NT2/D1 (cell line): ENCODE measurements at regions not wholly inside any gene's neighbourhood (a gene's known extent, or its start where the extent isn't known, plus 50 kb on each side); places are given as distances from the start of the nearest gene placed in this dataset.

Experiments
- SUZ12 ChIP-seq: IDR thresholded peaks from 2 replicates; pipeline ENCODE4 v1.6.1; 2011; ENCODE audit not compliant: insufficient read length, insufficient read depth; ENCODE audit errors: extremely low read depth
- ZNF274 ChIP-seq: IDR thresholded peaks from 2 replicates; pipeline ENCODE4 v1.6.1; 2011; ENCODE audit warnings: mild to moderate bottlenecking, low read depth, low read length

GRCh38 chr21:27275294-27275927 lies 308.5 kb upstream of the ADAMTS5 start:
- TF ChIP-seq SUZ12 (no peak), ZNF274 (no peak)
